ENCODE measurements at regions not wholly inside any gene's neighbourhood (a gene's known extent, or its start where the extent isn't known, plus 50 kb on each side); places are given as distances from the start of the nearest gene placed in this dataset.
"Not testable (repeated sequence)": the region's sequence is repeated elsewhere in the genome, so short reads cannot be mapped to it uniquely, and the experiment has no call there.

- Histone ChIP-seq H3K36me3 (ENCODE audit: low read depth, missing control alignments) (no peaks in the 10 kb centered on the region), H3K27me3 (no peaks in the 10 kb centered on the region), H3K4me1 (no peaks in the 10 kb centered on the region), H3K9me3 (no peaks in the 10 kb centered on the region), H3K4me3 (no peak overlapping the region), H3K27ac (no peak overlapping the region)
- 89% methylated on average over 2 of the region's 2 CpGs; no CpG with 5 or more reads in 1 of the 2 donors for WGBS, 2 donors
- intact Hi-C loops (cut with DNase I; ENCODE audit: low total_unique reads): no loop called here
- TF ChIP-seq POLR2A (IDR thresholded peaks at IDR 0.05) (no peak), CTCF (IDR thresholded peaks at IDR 0.05) (no peak)
- DNase-seq: no peak
These were observed 57.3 kb upstream of the FGF16 start for GRCh38 chrX:77389891-77390290.

GRCh38 chrX:77390365-77390764, 56.8 kb upstream of the FGF16 start:
- H3K4me3 ChIP-seq; intact Hi-C loops (cut with DNase I; ENCODE audit: low total_unique reads); H3K4me1 ChIP-seq; DNase-seq; H3K9me3 ChIP-seq; H3K27ac ChIP-seq; H3K36me3 ChIP-seq (ENCODE audit: low read depth, missing control alignments); H3K27me3 ChIP-seq: not testable (repeated sequence)
- WGBS, 2 donors: 82% methylated on average over 4 of the region's 7 CpGs; no CpG with 5 or more reads in 1 of the 2 donors

GRCh38 chrX:77396781-77397180, 50.4 kb upstream of the FGF16 start:
- no peak for TF ChIP-seq POLR2A (IDR thresholded peaks at IDR 0.05)
- no peak for TF ChIP-seq CTCF (IDR thresholded peaks at IDR 0.05)
- 79 to 82% methylated on average over 2 of the region's 2 CpGs for WGBS, 2 donors
- Histone ChIP-seq H3K27ac (no peak overlapping the region), H3K4me3 (no peak overlapping the region), H3K4me1 (no peaks in the 10 kb centered on the region), H3K27me3 (no peaks in the 10 kb centered on the region), H3K9me3 (no peaks in the 10 kb centered on the region), H3K36me3 (ENCODE audit: low read depth, missing control alignments) (no peaks in the 10 kb centered on the region)
- no peak for DNase-seq
- intact Hi-C loops (cut with DNase I; ENCODE audit: low total_unique reads): no loop called here

MicroRNA genes in the stretch of these regions (microRNA counts, 767-probe panel; counts per million panel counts)
- microRNA hsa-miR-325 (0 to 152 counts per million in 2 donors), microRNA hsa-miR-384 (0 to 152 counts per million in 2 donors)

Small RNA genes lying in the stretch of these regions (microRNA-seq; reads per million reads assigned to microRNA genes)
- 0 reads per million in 2 donors for gene MIR325 (ENCODE audit: borderline number of aligned reads in 2 of 2, borderline replicate concordance in 1 of 2)
- 0 reads per million in 2 donors for gene MIR384 (ENCODE audit: borderline number of aligned reads in 2 of 2, borderline replicate concordance in 1 of 2)

Small RNA genes lying in the stretch of these regions (small RNA-seq; reads per million reads assigned to genes)
- gene MIR325 (0 reads per million in 2 donors), gene RNA5SP509 (0 reads per million in 2 donors)

Measured in testis (tissue), 2 donors.